GM12872 (cell line): ENCODE measurements at regions not wholly inside any gene's neighbourhood (a gene's known extent, or its start where the extent isn't known, plus 50 kb on each side); places are given as distances from the start of the nearest gene placed in this dataset.

Experiments
- TF ChIP-seq, protein P1 (sequence below): IDR thresholded peaks from 3 replicates; pipeline ENCODE4 v1.5.1; 2011; ENCODE audit warnings: low read depth, mild to moderate bottlenecking, low read length, moderate library complexity; ENCODE audit not compliant: insufficient read depth

DNA sequence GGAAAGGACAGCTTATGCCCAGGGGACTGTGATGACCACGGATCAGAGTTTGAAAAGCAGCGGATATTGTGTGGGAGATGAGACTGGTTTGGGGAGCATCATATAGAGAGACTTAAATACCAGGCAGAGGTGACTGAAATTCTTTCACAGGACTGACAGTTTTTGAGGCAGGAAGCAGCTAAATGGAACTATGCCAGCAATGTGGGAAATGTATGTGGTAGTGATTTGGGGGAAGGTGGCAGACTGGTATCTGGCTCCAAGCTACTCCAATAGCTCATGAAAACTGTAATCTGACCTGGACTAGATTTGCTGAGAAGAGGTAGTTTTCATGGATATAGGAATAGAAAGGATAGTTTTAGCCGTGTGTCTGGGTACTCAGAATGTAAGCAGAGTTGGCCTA lies 592.6 kb downstream of the REEP3 start:
- TF ChIP-seq, protein P1, sequence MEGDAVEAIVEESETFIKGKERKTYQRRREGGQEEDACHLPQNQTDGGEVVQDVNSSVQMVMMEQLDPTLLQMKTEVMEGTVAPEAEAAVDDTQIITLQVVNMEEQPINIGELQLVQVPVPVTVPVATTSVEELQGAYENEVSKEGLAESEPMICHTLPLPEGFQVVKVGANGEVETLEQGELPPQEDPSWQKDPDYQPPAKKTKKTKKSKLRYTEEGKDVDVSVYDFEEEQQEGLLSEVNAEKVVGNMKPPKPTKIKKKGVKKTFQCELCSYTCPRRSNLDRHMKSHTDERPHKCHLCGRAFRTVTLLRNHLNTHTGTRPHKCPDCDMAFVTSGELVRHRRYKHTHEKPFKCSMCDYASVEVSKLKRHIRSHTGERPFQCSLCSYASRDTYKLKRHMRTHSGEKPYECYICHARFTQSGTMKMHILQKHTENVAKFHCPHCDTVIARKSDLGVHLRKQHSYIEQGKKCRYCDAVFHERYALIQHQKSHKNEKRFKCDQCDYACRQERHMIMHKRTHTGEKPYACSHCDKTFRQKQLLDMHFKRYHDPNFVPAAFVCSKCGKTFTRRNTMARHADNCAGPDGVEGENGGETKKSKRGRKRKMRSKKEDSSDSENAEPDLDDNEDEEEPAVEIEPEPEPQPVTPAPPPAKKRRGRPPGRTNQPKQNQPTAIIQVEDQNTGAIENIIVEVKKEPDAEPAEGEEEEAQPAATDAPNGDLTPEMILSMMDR: no peak

DNA sequence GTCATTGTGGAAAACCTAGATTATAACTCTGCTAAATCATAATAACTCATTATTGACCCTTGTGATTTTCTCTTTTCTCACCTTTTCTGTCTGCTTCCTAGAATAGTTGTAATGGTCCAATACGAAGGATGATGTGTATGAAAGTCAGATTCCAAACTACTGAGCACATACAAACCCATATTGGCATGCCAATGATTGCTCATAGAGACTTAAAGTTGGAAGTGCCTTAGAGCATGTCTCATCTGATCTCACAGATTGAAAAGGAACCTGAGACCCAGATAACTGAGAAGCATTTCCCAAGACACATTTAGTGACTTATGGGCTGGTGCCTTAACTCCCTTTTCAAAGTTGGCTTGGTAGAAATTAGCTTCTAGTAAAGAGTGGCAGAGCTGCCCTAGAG lies 594.3 kb downstream of the REEP3 start:
- TF ChIP-seq, protein P1: no peak

DNA sequence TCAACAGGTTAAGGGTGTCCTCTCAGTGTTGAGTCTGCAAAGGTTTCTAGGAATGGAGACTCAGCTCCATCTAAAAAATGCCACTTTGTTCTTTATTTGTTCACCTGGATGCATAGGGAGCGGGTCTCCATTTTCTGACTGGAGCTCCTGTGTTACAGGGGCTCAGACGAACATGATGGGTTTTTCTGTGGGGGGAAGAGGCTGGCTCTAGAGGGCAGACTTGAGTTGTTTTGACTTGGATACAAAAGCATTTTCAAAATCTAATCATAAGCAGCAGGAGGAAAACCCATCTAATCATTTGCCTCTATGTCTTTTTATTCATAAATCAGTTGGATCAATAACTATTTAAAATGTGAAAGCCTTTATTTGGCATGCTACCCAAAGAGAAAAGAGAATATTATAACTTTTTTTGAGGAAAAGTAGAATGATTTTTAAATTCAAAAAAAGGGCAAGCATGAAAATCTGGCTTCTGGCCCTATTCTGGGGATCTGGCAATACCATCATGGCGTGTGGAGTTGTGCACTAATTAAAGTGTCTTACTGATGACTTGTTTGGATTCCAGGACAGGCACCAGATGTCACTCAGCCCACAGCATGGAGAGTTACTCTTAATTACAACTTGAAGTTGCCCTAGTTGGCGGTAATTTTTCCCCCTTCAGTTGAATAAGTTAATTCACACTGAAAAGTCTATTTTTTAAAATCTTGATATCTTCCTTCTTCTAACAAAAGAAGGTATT lies 594.9 kb downstream of the REEP3 start:
- TF ChIP-seq, protein P1: peak; percentile 55; the same call in 2 of the 3 replicates

DNA sequence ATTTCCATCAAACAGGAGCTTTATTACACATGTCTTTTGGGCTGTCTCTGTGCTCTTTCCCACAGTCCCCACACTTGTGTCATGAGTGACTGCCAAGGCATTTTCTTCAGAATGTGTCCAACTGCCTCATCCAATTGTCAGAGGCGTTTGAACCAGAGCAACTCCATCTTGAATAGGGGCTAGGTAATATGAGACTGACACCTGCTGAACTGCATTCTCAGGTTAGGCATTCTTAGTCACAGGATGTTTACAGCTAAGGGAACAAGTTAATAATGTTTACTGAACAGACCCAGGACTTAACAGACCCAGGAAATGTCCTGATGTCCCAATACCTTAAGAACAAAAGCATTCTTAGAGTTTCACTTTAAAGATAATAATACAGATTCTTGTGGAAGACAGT lies 595.5 kb downstream of the REEP3 start:
- TF ChIP-seq, protein P1: no peak

- TF ChIP-seq, protein P1: no peak
Observed at GRCh38 chr10:64118736-64119135, 597.5 kb downstream of the REEP3 start.

GRCh38 chr10:64130152-64130551 lies 609.0 kb downstream of the REEP3 start:
- TF ChIP-seq, protein P1: peak; percentile 24; the same call in 1 of the 3 replicates

DNA sequence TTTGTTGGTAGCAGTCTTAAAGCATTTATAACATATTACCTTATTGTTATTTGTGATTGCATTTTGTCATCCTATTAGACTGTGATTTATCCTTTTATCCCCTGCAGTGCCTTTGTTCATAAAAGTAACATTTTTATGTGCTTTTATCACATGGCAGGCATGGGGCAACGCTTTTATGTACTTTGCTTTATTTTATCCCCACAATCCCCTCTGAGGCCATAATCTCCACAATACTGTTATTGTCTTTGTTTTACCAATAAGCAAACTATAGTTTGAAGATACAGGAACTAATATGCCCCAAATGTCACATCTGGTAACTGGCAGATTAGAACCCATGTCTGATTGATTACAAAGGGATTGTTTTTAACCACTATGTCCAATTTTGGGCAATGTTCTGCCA lies 613.5 kb downstream of the REEP3 start:
- TF ChIP-seq, protein P1: no peak

DNA sequence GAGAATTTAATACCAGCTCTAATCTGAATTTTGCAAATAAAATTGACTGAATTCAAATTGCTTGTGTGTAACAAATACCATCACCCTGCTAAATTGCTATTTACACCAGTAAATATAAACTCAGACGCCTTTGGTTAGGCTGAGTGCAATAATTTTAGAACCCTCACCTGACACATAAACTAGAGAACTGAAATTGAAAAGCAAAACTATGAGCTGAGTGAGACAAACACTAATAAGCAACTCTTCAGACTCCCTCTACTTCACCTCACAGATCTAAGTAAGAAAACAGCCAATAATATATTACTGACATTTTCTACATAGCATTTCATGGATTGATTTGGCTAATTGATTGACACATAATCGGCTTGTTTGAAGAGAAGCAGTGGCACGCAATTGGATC lies 621.2 kb downstream of the REEP3 start:
- TF ChIP-seq, protein P1: no peak
